GM12891 (cell line): ENCODE measurements at regions not wholly inside any gene's neighbourhood (a gene's known extent, or its start where the extent isn't known, plus 50 kb on each side); places are given as distances from the start of the nearest gene placed in this dataset.
A peak's percentile ranks its signal among the peaks of the same experiment; 100 is the strongest.

Experiments used
- DNase-seq: peaks from one replicate; pipeline ENCODE4 v3.0.0; 2011; ENCODE audit warnings: low spot score; ENCODE audit not compliant: insufficient read length
- FAIRE-seq: peaks from 2 replicates; lab custom pipeline; 2011; peaks lifted over from hg19 to GRCh38; lab: Jason Lieb, UNC
- PAX5 ChIP-seq: IDR thresholded peaks from 2 replicates; pipeline ENCODE4 v1.6.1; 2011; ENCODE audit warnings: low read length, moderate library complexity, mild to moderate bottlenecking; ENCODE audit not compliant: insufficient read depth, severe bottlenecking
- POLR2A ChIP-seq: IDR thresholded peaks from 2 replicates; pipeline ENCODE4 v1.6.1; 2011; ENCODE audit warnings: low read depth, low read length, control low read depth
- POLR2AphosphoS5 ChIP-seq: IDR thresholded peaks from 2 replicates; pipeline ENCODE4 v1.6.1; 2011; ENCODE audit warnings: low read depth, low read length, control low read depth
- POU2F2 ChIP-seq: IDR thresholded peaks from 2 replicates; pipeline ENCODE4 v1.6.1; 2011; ENCODE audit warnings: low read depth, mild to moderate bottlenecking, control low read depth, low read length, moderate library complexity
- SPI1 ChIP-seq: IDR thresholded peaks from 2 replicates; pipeline ENCODE4 v1.6.1; 2011; ENCODE audit warnings: low read depth, low read length, control low read depth
- TAF1 ChIP-seq: IDR thresholded peaks from 2 replicates; pipeline ENCODE4 v1.6.1; 2011; ENCODE audit warnings: low read depth, low read length, control low read depth

- TF ChIP-seq SPI1 (no peak), PAX5 (no peak), POLR2AphosphoS5 (no peak), TAF1 (no peak), POU2F2 (no peak), POLR2A (no peak)
- FAIRE-seq: no peak
- no peak for DNase-seq
Observed at GRCh38 chr10:1896153-1896552, 158.8 kb upstream of the ADARB2 start.

GRCh38 chr10:1895691-1896090 lies 158.4 kb upstream of the ADARB2 start:
- FAIRE-seq (no peak), DNase-seq (no peak)

GRCh38 chr10:1894912-1895311 lies 157.6 kb upstream of the ADARB2 start:
- TF ChIP-seq POLR2AphosphoS5 (no peak), TAF1 (no peak), SPI1 (no peak), PAX5 (no peak), POLR2A (no peak), POU2F2 (no peak)
- DNase-seq (no peak), FAIRE-seq (peak; percentile 79)

More at GRCh38 chr10:1895691-1896090, 158.4 kb upstream of the ADARB2 start:
- TF ChIP-seq SPI1 (no peak), POU2F2 (no peak), PAX5 (no peak), TAF1 (no peak), POLR2A (no peak), POLR2AphosphoS5 (no peak)

- FAIRE-seq (no peak), DNase-seq (no peak)
- TF ChIP-seq POU2F2 (no peak), PAX5 (no peak)
Observed at GRCh38 chr10:1893941-1894340, 156.6 kb upstream of the ADARB2 start.

GRCh38 chr10:1886039-1886438 lies 148.7 kb upstream of the ADARB2 start:
- DNase-seq (no peak), FAIRE-seq (no peak)
- TF ChIP-seq POLR2A: no peak
- TF ChIP-seq PAX5: no peak
- no peak for TF ChIP-seq POU2F2
- no peak for TF ChIP-seq TAF1
- TF ChIP-seq POLR2AphosphoS5: no peak
- no peak for TF ChIP-seq SPI1

GRCh38 chr10:1882728-1883127 lies 145.4 kb upstream of the ADARB2 start:
- no peak for DNase-seq
- TF ChIP-seq TAF1: no peak
- no peak for TF ChIP-seq POLR2A
- TF ChIP-seq POU2F2: no peak
- no peak for TF ChIP-seq POLR2AphosphoS5
- TF ChIP-seq SPI1: no peak
- TF ChIP-seq PAX5: no peak
- no peak for FAIRE-seq

GRCh38 chr10:1882180-1882579 lies 144.9 kb upstream of the ADARB2 start:
- no peak for FAIRE-seq
- no peak for TF ChIP-seq PAX5
- no peak for TF ChIP-seq SPI1
- no peak for TF ChIP-seq POU2F2
- no peak for TF ChIP-seq TAF1
- TF ChIP-seq POLR2AphosphoS5: no peak
- TF ChIP-seq POLR2A: no peak
- DNase-seq: no peak

- DNase-seq (no peak), FAIRE-seq (no peak)
- TF ChIP-seq POLR2AphosphoS5: no peak
- TF ChIP-seq PAX5: no peak
- no peak for TF ChIP-seq POLR2A
- TF ChIP-seq TAF1: no peak
Observed at GRCh38 chr10:1881636-1882035, 144.3 kb upstream of the ADARB2 start.

GRCh38 chr10:1874533-1874932 lies 137.2 kb upstream of the ADARB2 start:
- no peak for TF ChIP-seq SPI1
- no peak for TF ChIP-seq POU2F2
- TF ChIP-seq TAF1: no peak
- no peak for TF ChIP-seq POLR2A
- TF ChIP-seq PAX5: no peak
- TF ChIP-seq POLR2AphosphoS5: no peak
- no peak for FAIRE-seq
- no peak for DNase-seq

GRCh38 chr10:1873661-1874315 lies 136.5 kb upstream of the ADARB2 start:
- DNase-seq: no peak
- FAIRE-seq: no peak
- TF ChIP-seq TAF1 (no peak), SPI1 (no peak), POLR2A (no peak), POLR2AphosphoS5 (no peak), PAX5 (no peak), POU2F2 (no peak)
